ENCODE measurements at regions not wholly inside any gene's neighbourhood (a gene's known extent, or its start where the extent isn't known, plus 50 kb on each side); places are given as distances from the start of the nearest gene placed in this dataset.

GRCh38 chr7:36017111-36017510, 135.9 kb upstream of the EEPD1 start:
- Histone ChIP-seq H3K27ac (ENCODE audit: insufficient read depth, low read length) (no peak overlapping the region), H3K9me3 (ENCODE audit: control insufficient read depth, insufficient read depth, low read depth, low read length) (no peaks in the 10 kb centered on the region), H3K36me3 (ENCODE audit: control insufficient read depth, insufficient read depth, low read length) (no peaks in the 10 kb centered on the region), H3K4me1 (ENCODE audit: control insufficient read depth, extremely low read depth, insufficient read depth, low read length) (peaks cover 3% of the 10 kb centered on the region), H4K20me1 (ENCODE audit: control insufficient read depth, extremely low read depth, insufficient read depth, low read length) (no peaks in the 10 kb centered on the region), H3K4me3 (replicated peaks in 1 of 4; ENCODE audit: control extremely low read depth in 1 of 4, insufficient read depth in 1 of 4, low read depth in 3 of 4, low read length in 4 of 4) (no peak overlapping the region), H3K4me2 (ENCODE audit: extremely low read depth, insufficient read depth, low read length) (no peak overlapping the region), H3K9ac (ENCODE audit: insufficient read depth, low read length) (no peak overlapping the region), H3K27me3 (ENCODE audit: control insufficient read depth, insufficient read depth, low read length) (no peaks in the 10 kb centered on the region), H2AFZ (ENCODE audit: low read length) (no peak overlapping the region), H3K79me2 (ENCODE audit: control insufficient read depth, insufficient read depth, low read length) (no peaks in the 10 kb centered on the region)
- DNase-seq (ENCODE audit: low read depth in 2 of 2), result no peak
- TF ChIP-seq EZH2 (IDR thresholded peaks at IDR 0.05; ENCODE audit: low read length, missing control alignments) (no peak), CTCF (conservative IDR thresholded peaks at IDR 0.05 in 1 of 2, IDR thresholded peaks at IDR 0.05 in 1 of 2; ENCODE audit: low read depth in 1 of 2, low read length in 2 of 2) (no peak)

GRCh38 chr7:36018816-36019484, 134.1 kb upstream of the EEPD1 start:
- Histone ChIP-seq H3K9ac (ENCODE audit: insufficient read depth, low read length) (no peak overlapping the region), H3K27ac (ENCODE audit: insufficient read depth, low read length) (no peak overlapping the region), H3K4me1 (ENCODE audit: control insufficient read depth, extremely low read depth, insufficient read depth, low read length) (peaks cover 3% of the 10 kb centered on the region), H3K4me3 (replicated peaks in 1 of 4; ENCODE audit: control extremely low read depth in 1 of 4, insufficient read depth in 1 of 4, low read depth in 3 of 4, low read length in 4 of 4) (no peak overlapping the region), H3K27me3 (ENCODE audit: control insufficient read depth, insufficient read depth, low read length) (no peaks in the 10 kb centered on the region), H2AFZ (ENCODE audit: low read length) (no peak overlapping the region), H4K20me1 (ENCODE audit: control insufficient read depth, extremely low read depth, insufficient read depth, low read length) (no peaks in the 10 kb centered on the region), H3K36me3 (ENCODE audit: control insufficient read depth, insufficient read depth, low read length) (no peaks in the 10 kb centered on the region), H3K79me2 (ENCODE audit: control insufficient read depth, insufficient read depth, low read length) (no peaks in the 10 kb centered on the region), H3K4me2 (ENCODE audit: extremely low read depth, insufficient read depth, low read length) (no peak overlapping the region), H3K9me3 (ENCODE audit: control insufficient read depth, insufficient read depth, low read depth, low read length) (no peaks in the 10 kb centered on the region)
- no peak for TF ChIP-seq CTCF (conservative IDR thresholded peaks at IDR 0.05 in 1 of 2, IDR thresholded peaks at IDR 0.05 in 1 of 2; ENCODE audit: low read depth in 1 of 2, low read length in 2 of 2)
- TF ChIP-seq EZH2 (IDR thresholded peaks at IDR 0.05; ENCODE audit: low read length, missing control alignments), result no peak
- DNase-seq (ENCODE audit: low read depth in 2 of 2), result no peak

GRCh38 chr7:36019538-36019937, 133.5 kb upstream of the EEPD1 start:
- peaks cover 3% of the 10 kb centered on the region for H3K4me1 ChIP-seq (ENCODE audit: control insufficient read depth, extremely low read depth, insufficient read depth, low read length)
- no peak for TF ChIP-seq EZH2 (IDR thresholded peaks at IDR 0.05; ENCODE audit: low read length, missing control alignments)
- no peak for TF ChIP-seq CTCF (conservative IDR thresholded peaks at IDR 0.05 in 1 of 2, IDR thresholded peaks at IDR 0.05 in 1 of 2; ENCODE audit: low read depth in 1 of 2, low read length in 2 of 2)

More at GRCh38 chr7:36019538-36019937, 133.5 kb upstream of the EEPD1 start:
- Histone ChIP-seq H2AFZ (ENCODE audit: low read length) (no peak overlapping the region), H3K4me3 (replicated peaks in 1 of 4; ENCODE audit: control extremely low read depth in 1 of 4, insufficient read depth in 1 of 4, low read depth in 3 of 4, low read length in 4 of 4) (no peak overlapping the region), H3K79me2 (ENCODE audit: control insufficient read depth, insufficient read depth, low read length) (no peaks in the 10 kb centered on the region), H3K27ac (ENCODE audit: insufficient read depth, low read length) (no peak overlapping the region), H4K20me1 (ENCODE audit: control insufficient read depth, extremely low read depth, insufficient read depth, low read length) (no peaks in the 10 kb centered on the region), H3K9ac (ENCODE audit: insufficient read depth, low read length) (no peak overlapping the region), H3K27me3 (ENCODE audit: control insufficient read depth, insufficient read depth, low read length) (no peaks in the 10 kb centered on the region), H3K9me3 (ENCODE audit: control insufficient read depth, insufficient read depth, low read depth, low read length) (no peaks in the 10 kb centered on the region), H3K36me3 (ENCODE audit: control insufficient read depth, insufficient read depth, low read length) (no peaks in the 10 kb centered on the region), H3K4me2 (ENCODE audit: extremely low read depth, insufficient read depth, low read length) (no peak overlapping the region)
- DNase-seq (ENCODE audit: low read depth in 2 of 2), result no peak
